Central memory CD8-positive, alpha-beta T cell (primary cell): ENCODE measurements at regions not wholly inside any gene's neighbourhood (a gene's known extent, or its start where the extent isn't known, plus 50 kb on each side); places are given as distances from the start of the nearest gene placed in this dataset.

ENCODE experiments used
- ATAC-seq: fragments of 150-1000 bp; cut with Tn5 transposase; replicated peaks from 2 replicates; pipeline ENCODE4 v1.10.0; 2022; ENCODE audit warnings: mild to moderate bottlenecking, moderate FRiP score, moderate number of reproducible peaks; ENCODE audit not compliant: poor library complexity, severe bottlenecking; ENCODE audit errors: extremely low read depth
- DNase-seq, 2 donors: peaks; one replicate each; pipeline ENCODE4 v3.0.0; 2021; ENCODE audit warnings: low spot score in 2 of 2
- H3K27ac Mint-ChIP-seq: one replicate; pipeline ENCODE4 v1.8.0; 2022; ENCODE audit warnings: low read depth, mild to moderate bottlenecking, moderate library complexity, mixed read lengths
- H3K27me3 Mint-ChIP-seq: one replicate; pipeline ENCODE4 v1.8.0; 2022; ENCODE audit warnings: mixed read lengths
- H3K36me3 Mint-ChIP-seq: one replicate; pipeline ENCODE4 v1.8.0; 2022; ENCODE audit warnings: mild to moderate bottlenecking, moderate library complexity, mixed read lengths; ENCODE audit not compliant: insufficient read depth
- H3K4me1 Mint-ChIP-seq: one replicate; pipeline ENCODE4 v1.8.0; 2022; ENCODE audit warnings: mixed read lengths
- H3K4me3 Mint-ChIP-seq: one replicate; pipeline ENCODE4 v1.8.0; 2022; ENCODE audit warnings: mild to moderate bottlenecking, moderate library complexity, mixed read lengths
- H3K9me3 Mint-ChIP-seq: one replicate; pipeline ENCODE4 v1.8.0; 2022; ENCODE audit warnings: mixed read lengths

DNA sequence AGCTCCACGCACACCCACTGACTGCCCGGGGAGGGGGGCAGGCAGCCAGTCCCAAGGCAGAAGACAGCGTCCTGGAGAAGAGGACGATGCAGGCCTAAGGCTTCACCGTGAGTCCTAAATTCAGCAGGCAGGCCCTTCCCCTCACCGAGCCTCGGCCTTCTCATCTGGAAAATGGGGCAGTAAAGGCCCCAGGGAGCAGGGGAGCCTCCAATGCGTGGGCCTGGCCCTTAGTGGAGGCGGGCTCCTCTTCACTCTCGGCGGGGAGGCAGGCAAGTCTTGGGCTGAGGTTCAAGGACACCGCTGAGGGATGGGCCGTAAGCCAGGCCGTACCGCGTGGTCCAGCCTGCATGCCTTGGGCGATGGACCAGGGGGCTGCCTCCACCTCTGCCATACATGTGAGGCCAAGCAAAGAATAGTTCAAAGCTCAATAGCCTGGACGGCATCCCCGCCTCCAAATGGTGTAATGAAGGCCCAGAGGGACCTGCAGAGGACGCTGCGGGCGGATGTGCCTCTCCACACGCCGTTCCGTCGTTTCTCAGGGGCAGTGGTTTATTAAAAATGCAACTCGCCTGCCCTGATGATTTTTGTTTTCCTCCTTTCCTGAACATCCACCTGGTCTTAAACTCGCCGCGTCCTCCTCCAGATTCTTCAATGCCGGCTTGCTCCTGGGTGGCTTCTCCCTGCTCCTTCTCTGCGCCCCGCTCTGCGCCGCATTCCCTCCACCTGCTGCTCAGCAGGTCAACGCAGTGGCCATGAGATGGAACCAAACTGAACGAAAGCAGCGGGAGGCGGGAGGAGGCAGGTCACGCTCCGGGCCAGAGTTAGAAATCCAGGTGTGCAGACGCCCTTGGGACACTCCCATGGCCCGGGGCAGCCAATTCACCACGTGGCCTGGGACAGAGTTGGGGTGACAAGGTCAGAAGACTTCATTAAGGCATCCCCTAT, 627.8 kb downstream of the TBC1D22A start:
- Mint-ChIP-seq H3K4me1 (no peaks in the 10 kb centered on the region), H3K4me3 (no peak overlapping the region)
- ATAC-seq = no peak

DNA sequence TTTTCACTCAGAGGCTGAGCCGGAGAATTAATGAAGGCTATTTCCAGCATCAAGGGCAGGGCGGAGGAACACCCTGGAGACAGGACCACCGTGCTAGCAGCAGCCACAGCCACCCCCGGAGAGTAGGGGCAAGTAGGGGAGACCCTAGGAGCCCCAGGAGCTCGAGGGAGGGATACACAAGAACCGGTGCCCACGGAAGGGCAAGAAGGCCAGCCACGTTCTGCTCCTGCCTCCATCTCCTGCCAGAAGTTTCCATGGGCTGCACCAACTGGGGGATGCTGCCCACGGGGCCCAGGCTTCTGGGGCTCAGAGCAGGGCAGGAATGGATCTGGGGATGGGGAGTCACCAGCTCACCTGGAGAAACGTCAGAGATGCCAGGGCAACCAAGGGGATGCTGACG, 626.8 kb downstream of the TBC1D22A start:
- no peak for DNase-seq
- Mint-ChIP-seq H3K4me3 (no peak overlapping the region), H3K27me3 (peaks cover under 1% of the 10 kb centered on the region), H3K27ac (no peak overlapping the region), H3K9me3 (no peaks in the 10 kb centered on the region), H3K4me1 (no peaks in the 10 kb centered on the region), H3K36me3 (no peaks in the 10 kb centered on the region)
- ATAC-seq = no peak

More for the DNA sequence above, 627.8 kb downstream of the TBC1D22A start:
- DNase-seq = no peak
- H3K36me3 Mint-ChIP-seq = no peaks in the 10 kb centered on the region
- H3K9me3 Mint-ChIP-seq = no peaks in the 10 kb centered on the region
- H3K27me3 Mint-ChIP-seq = no peaks in the 10 kb centered on the region
- H3K27ac Mint-ChIP-seq = no peak overlapping the region

DNA sequence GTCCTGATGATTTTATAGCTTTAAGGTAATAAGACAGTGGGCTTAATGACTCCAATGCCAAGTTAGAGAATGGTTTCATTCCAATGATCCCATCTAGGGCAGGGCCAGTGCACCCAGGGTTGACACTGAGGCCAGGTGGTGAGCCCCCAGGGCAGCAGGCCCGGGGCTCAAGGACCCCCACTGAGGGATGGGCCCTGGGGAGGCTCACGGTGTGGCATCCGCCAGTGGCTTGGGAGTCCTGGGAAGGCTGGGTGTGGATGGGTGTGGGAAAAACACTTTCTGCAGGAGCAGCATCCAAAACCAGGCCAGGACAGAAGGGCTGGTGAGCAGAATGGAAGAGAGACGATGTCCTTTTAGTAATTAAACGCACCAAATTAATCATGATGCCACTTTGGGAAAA, 626.3 kb downstream of the TBC1D22A start:
- no peak for ATAC-seq
- DNase-seq = no peak
- no peaks in the 10 kb centered on the region for H3K36me3 Mint-ChIP-seq
- H3K27me3 Mint-ChIP-seq = peaks cover 5% of the 10 kb centered on the region
- H3K27ac Mint-ChIP-seq = no peak overlapping the region
- no peaks in the 10 kb centered on the region for H3K9me3 Mint-ChIP-seq
- H3K4me3 Mint-ChIP-seq = no peak overlapping the region
- no peaks in the 10 kb centered on the region for H3K4me1 Mint-ChIP-seq

DNA sequence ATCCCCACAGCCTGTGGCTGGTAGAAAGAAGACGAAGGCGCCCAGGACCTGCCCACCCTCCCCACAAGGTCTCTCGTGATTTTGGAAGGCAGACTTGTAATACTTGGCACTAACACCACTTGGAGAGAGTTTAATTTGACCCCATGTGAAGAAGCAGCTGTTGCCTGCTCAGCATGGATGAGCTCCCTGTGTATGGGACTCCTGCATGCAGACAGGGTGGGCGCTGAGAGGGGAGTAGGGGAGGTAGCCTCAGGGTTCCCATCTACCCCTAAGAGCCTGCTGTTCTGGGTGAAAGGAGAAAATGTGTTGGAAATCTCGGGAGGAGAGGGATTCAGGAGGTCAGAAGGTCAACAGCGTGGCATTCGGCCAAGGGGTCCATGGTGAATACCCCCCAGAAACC, 625.9 kb downstream of the TBC1D22A start:
- DNase-seq (no peak), ATAC-seq (no peak)
- Mint-ChIP-seq H3K9me3 (no peaks in the 10 kb centered on the region), H3K4me1 (no peaks in the 10 kb centered on the region), H3K4me3 (no peak overlapping the region), H3K36me3 (no peaks in the 10 kb centered on the region), H3K27me3 (peaks cover 9% of the 10 kb centered on the region), H3K27ac (no peak overlapping the region)

DNA sequence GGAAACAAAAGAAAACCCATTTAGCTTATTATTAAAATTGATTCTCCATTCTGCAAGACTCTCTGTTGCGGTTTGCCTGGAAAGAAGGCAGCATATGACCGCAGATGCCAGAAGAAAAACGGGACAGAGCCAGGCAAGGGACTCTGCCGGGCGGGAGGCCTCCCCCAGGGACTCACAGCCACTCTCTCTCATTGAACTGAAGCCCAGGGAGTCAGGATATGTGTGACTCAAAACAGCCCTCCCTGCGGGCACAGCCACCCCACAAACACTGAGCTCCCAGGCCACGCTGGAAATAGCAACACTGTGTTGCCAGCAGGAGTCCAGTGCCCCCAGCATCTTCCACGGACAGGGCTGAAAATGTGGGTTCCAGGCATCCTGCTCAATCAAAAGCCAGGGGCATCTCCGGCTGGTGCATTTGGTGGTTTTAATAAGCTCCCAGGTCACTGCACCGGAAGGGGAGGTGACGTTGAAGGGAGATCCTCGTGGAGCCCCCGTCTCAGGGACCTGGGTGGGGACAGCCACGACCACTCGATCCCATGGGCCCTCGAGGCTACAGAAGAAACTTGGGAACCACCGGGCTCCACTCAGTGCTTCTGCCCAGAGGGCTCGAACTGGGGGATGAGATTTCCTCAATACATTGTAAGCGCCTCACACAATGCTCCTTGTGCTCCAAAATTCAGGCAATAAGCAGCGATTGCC, 624.5 kb downstream of the TBC1D22A start:
- Mint-ChIP-seq H3K9me3 (no peaks in the 10 kb centered on the region), H3K36me3 (no peaks in the 10 kb centered on the region), H3K27ac (no peak overlapping the region), H3K27me3 (peaks cover 22% of the 10 kb centered on the region), H3K4me3 (no peak overlapping the region), H3K4me1 (no peaks in the 10 kb centered on the region)
- ATAC-seq (no peak), DNase-seq (no peak)

DNA sequence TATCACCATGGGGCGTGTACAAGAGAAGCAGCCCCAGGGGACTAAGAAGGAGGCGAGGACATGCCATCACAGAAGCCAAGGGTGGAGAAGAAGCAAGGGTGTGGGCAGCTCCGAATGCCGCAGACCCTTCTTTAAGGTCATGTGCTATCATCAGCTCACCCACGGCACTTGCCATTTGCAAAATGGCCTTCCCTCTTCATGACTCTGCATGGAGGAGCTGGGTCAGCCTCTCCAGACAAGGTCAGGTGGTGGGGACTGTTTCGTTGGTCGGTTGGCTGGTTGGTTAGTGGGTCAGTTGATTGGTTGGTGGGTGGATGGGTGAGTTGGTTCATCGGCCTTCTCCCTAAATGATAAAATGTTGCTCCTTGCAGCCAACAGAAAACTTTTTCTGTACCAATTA, 622.5 kb downstream of the TBC1D22A start:
- peaks cover 29% of the 10 kb centered on the region for H3K27me3 Mint-ChIP-seq
- no peak overlapping the region for H3K27ac Mint-ChIP-seq
- H3K4me1 Mint-ChIP-seq = no peaks in the 10 kb centered on the region
- H3K36me3 Mint-ChIP-seq = no peaks in the 10 kb centered on the region
- H3K4me3 Mint-ChIP-seq = no peak overlapping the region
- DNase-seq = no peak
- H3K9me3 Mint-ChIP-seq = no peaks in the 10 kb centered on the region
- ATAC-seq = no peak

DNA sequence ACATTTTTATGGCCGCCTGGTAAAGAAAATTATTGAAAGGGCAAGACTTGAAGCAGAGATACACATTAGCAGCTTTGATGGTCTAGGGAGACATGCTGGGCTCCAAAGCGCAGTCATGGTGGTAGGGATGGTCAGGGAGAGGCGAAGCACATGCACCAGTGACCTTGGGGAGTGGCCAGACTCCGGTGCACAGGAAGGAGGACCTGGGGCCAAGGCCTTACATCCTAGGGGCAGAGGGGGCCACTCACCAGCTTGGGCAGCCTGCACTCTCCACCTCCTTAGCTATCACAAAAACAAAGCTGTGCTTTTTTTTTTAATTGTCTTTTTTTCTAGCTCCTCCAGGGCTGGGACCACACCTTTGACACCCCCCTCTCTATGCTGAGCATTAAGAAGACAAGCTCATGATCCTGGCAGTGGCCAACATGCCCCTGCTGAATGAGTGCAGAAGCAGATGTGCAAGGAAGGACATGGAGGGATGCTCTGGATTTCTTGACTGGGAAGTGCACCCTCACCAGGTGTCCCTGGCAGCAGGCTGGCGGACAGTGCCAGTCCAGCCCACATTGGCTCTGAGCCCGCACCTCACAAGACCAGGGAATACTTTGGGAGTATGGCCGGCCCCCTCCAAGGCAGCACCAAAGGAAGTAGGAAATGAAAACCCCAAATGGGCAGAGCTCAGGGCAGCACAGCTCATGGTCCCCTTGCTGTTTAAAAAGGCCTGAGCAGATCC, 619.9 kb downstream of the TBC1D22A start:
- no peak for DNase-seq
- H3K4me1 Mint-ChIP-seq = no peaks in the 10 kb centered on the region
- H3K27me3 Mint-ChIP-seq = peaks cover 29% of the 10 kb centered on the region
- peaks cover 10% of the 10 kb centered on the region for H3K9me3 Mint-ChIP-seq
- no peak overlapping the region for H3K4me3 Mint-ChIP-seq
- H3K36me3 Mint-ChIP-seq = no peaks in the 10 kb centered on the region
- no peak for ATAC-seq
- H3K27ac Mint-ChIP-seq = no peak overlapping the region

DNA sequence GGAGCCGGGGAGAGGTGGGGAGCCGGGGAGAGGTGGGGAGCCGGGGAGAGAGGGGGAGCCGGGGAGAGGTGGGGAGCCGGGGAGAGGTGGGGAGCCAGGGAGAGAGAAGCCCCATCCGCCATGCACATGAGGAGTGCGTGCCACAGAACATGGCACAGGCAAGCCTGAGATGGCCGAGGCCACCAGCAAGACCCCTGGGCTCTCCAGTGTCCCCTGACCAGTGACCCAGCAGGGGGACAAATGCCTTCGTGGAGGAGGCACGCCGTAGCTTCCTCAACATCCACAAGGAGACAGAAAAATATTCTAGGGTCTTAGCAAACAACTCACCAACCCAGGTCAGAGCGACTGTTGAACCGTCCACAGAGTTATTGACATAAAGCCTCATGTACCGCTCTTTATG, 618.8 kb downstream of the TBC1D22A start:
- Mint-ChIP-seq H3K9me3 (peaks cover 10% of the 10 kb centered on the region), H3K4me1 (no peaks in the 10 kb centered on the region), H3K4me3 (no peak overlapping the region), H3K36me3 (no peaks in the 10 kb centered on the region), H3K27me3 (peaks cover 29% of the 10 kb centered on the region), H3K27ac (no peak overlapping the region)
- ATAC-seq = no peak
- no peak for DNase-seq

DNA sequence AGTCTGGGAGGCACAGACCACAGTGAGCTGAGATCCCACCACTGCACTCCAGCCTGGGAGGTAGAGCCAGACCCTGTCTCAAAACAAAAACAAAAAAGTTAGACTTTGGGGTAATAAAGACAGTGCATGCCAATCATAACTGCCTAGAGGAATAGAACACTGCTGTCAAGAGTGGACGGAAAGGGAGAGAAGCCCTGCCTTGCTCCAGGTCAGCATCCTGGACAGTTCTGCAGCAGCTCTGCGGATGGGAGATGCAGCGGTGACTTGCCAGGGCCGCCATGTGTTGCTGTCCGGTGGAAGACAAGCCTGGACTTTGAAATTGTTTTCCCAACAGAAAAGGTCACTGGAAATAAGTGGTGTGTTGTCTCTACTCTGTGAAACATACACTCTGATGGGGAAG, 618.2 kb downstream of the TBC1D22A start:
- peaks cover 10% of the 10 kb centered on the region for H3K9me3 Mint-ChIP-seq
- H3K27ac Mint-ChIP-seq = no peak overlapping the region
- H3K4me3 Mint-ChIP-seq = no peak overlapping the region
- ATAC-seq (no peak), DNase-seq (no peak)
- H3K36me3 Mint-ChIP-seq = no peaks in the 10 kb centered on the region
- H3K27me3 Mint-ChIP-seq = peaks cover 29% of the 10 kb centered on the region
- no peaks in the 10 kb centered on the region for H3K4me1 Mint-ChIP-seq

DNA sequence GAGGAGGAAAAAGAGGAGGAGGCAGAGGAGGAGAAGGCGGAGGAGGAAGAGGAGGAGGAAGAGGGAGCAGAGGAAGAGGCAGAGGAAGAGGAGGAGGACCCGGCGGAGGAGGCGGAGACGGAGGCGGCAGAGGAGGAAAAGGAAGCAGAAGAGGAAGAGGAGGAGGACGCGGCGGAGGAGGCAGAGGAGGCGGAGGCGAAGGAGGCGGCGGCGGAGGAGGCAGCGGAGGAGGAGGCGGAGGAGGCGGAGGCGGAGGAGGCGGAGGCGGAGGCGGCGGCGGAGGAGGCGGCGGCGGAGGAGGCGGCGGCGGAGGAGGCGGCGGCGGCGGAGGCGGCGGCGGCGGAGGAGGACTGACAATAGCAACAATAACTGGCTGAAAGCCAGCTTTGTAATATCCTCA, 616.6 kb downstream of the TBC1D22A start:
- H3K36me3 Mint-ChIP-seq = no peaks in the 10 kb centered on the region
- H3K4me3 Mint-ChIP-seq = no peak overlapping the region
- peaks cover 27% of the 10 kb centered on the region for H3K27me3 Mint-ChIP-seq
- peaks cover 10% of the 10 kb centered on the region for H3K9me3 Mint-ChIP-seq
- ATAC-seq (no peak), DNase-seq (no peak)
- no peak overlapping the region for H3K27ac Mint-ChIP-seq
- no peaks in the 10 kb centered on the region for H3K4me1 Mint-ChIP-seq

DNA sequence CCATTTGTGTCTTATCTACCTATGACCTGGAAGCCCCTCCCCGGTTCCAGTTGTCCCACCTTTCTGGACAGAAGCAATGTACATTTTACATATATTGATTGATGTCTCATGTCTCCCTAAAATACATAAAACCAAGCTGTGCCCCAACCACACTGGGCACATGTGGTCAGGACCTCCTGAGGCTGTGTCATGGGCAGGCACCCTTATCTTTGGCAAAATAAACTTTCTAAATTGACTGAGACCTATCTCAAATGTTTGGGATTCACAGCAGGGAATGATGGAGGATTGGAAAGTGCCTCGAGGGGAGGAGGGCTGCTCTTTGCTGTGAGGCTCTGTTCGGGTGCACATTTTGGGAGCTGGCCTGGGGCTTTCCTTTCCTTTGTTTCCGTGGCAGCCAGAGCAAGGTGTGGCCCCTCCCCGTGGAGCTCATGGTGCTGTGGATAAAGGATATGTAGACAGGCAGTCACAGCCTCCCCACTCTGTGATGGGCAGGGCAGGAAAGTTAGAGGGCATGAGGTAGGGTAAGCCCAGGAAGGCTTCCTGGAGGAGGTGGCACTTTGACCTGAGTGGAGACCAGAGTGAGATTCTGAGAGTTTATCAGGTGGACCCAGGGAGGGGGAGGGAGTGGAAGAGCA, 615.6 kb downstream of the TBC1D22A start:
- H3K9me3 Mint-ChIP-seq = peaks cover 10% of the 10 kb centered on the region
- ATAC-seq = no peak
- H3K27ac Mint-ChIP-seq = no peak overlapping the region
- no peak overlapping the region for H3K4me3 Mint-ChIP-seq
- DNase-seq = no peak
- H3K36me3 Mint-ChIP-seq = no peaks in the 10 kb centered on the region
- no peaks in the 10 kb centered on the region for H3K4me1 Mint-ChIP-seq
- peaks cover 26% of the 10 kb centered on the region for H3K27me3 Mint-ChIP-seq

DNA sequence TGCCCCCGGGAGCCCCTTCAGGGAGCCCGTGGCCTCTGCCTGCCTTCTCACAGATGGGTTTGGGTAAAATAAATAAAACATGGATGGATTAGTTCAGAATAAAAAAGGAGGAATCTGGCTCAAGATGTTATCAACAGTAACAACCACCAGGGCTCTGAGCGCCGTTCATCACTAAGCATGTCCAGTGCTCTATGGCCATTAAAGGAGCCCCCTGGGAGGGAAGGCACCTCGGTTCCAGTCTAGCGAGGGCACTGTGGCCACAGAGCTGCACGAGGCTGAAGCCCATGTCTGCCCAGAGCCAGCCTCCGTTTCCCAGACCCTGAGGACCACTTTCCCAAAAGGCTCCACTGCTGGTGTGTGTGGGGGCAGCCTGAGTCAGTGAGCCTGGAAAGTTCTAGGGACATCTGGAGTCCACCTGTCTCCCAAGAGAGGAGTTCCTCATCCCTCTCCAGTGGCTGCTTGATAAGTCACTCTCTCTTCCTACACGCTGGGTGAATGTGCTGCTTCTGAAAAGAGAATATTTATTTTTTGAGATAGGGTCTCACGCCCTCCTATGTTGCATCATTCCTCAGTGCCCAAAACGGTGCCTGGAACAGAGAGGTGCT, 614.6 kb downstream of the TBC1D22A start:
- H3K4me1 Mint-ChIP-seq = no peaks in the 10 kb centered on the region
- H3K27me3 Mint-ChIP-seq = peaks cover 18% of the 10 kb centered on the region
- H3K36me3 Mint-ChIP-seq = no peaks in the 10 kb centered on the region
- DNase-seq = no peak
- peaks cover 10% of the 10 kb centered on the region for H3K9me3 Mint-ChIP-seq
- no peak overlapping the region for H3K27ac Mint-ChIP-seq
- no peak for ATAC-seq
- H3K4me3 Mint-ChIP-seq = no peak overlapping the region
